GM12875 (cell line): ENCODE measurements at regions not wholly inside any gene's neighbourhood (a gene's known extent, or its start where the extent isn't known, plus 50 kb on each side); places are given as distances from the start of the nearest gene placed in this dataset.

Experiments
- H3K4me3 ChIP-seq: one replicate; pipeline ENCODE4 v1.5.1; 2011; ENCODE audit warnings: low read depth, low read length, control low read depth
- CTCF ChIP-seq: IDR thresholded peaks from 2 replicates; pipeline ENCODE4 v1.5.1; 2011; ENCODE audit warnings: low read depth, mild to moderate bottlenecking, control low read depth, inconsistent platforms, low read length, moderate library complexity, borderline replicate concordance; ENCODE audit not compliant: insufficient read depth

GRCh38 chr1:199310708-199311107 lies 671.9 kb downstream of the PTPRC start:
- no peak overlapping the region for H3K4me3 ChIP-seq
- TF ChIP-seq CTCF = no peak

DNA sequence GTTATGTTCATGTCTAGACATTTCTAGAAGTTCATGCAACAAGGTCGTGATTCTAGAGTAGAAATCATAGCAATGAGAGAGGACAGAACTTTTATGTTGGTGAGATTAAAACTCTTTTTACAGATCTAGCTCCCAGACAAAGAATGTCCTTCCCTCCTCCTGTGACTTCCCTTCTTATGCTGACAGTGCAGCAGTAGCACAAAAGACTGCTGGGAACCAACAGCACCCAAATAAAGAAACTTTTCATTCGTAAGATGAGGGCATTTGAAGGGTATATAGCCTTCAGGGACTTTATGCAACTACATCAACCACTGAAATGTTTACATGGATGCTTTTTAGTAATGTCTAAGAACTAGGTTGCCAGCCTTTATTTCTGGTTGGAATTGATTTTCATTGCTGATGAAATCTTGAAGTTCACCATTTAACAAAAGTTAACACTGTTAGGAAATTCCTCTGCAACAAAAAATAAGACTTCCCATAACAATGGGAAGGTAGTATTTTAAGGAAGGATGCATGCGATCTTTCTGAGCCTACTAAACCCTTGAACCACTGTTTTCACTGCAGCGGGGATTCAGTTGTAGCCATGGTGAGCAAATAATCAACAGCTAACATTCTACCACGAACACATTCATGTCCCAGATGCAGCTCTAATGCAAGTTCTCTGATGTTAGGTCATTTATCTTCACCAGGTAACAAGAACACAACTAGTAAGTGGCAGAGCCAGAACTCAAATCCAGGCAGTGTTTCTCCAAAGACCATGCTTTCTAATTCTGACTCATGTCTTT lies 672.8 kb downstream of the PTPRC start:
- H3K4me3 ChIP-seq = no peak overlapping the region
- no peak for TF ChIP-seq CTCF

DNA sequence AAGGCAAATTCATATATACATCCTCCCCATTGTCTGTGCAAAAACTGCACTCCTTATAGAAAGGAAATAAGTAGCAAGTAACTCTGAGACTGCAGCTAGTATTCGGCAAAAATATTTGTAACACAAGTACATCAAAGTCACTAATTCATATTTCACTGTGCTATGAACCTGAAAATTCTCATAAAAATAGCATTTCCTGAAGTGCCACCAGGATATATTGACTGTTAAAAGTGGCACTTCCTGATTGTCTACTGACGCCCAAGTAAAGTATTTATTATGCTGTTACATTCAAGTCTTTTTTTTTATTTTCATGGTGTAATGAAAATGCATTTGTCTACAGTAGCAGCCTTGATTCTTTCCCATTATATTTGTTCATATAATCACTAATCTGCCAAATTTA lies 673.8 kb downstream of the PTPRC start:
- TF ChIP-seq CTCF = no peak
- H3K4me3 ChIP-seq = no peak overlapping the region

DNA sequence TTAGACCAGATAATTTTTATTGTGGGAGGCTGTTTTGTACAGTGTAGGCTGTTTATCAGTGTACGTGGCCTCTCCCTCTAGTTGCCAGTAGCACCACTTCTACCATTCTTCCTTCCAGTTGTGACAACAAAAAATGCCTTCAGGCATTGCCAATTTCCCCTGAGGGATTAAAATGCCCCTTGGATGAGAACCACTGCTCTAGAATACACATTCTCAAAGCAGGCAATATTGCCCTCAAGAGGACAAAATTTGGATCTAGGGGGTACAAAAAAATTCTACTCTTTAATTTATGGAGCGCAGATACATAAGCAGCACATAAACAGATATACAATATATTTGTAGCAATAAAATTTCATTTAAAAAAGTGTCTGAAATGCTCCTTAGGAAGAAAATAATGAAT lies 674.6 kb downstream of the PTPRC start:
- no peak for TF ChIP-seq CTCF
- no peak overlapping the region for H3K4me3 ChIP-seq

GRCh38 chr1:199319341-199319740 lies 680.5 kb downstream of the PTPRC start:
- no peak overlapping the region for H3K4me3 ChIP-seq
- TF ChIP-seq CTCF = no peak

DNA sequence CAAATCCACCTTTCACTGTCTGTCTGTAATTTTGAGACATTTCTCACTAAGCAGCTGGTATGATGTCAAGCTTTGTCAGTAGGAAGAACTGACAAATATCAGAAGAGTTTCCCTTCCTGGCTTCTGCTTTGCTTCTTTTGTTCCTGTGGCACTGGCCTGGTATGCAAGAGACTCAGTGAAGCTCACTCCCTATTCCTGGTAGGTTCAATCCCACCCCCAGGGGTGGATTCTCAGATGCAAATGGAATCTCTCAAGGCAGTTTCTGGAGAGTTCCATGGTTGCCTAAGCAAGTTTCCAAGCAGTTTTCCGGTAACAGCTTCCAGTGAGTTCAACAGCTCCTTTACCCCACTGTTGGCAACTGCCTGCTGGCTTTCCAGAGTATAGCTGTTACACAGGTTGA lies 683.4 kb downstream of the PTPRC start:
- no peak for TF ChIP-seq CTCF
- H3K4me3 ChIP-seq = no peak overlapping the region

DNA sequence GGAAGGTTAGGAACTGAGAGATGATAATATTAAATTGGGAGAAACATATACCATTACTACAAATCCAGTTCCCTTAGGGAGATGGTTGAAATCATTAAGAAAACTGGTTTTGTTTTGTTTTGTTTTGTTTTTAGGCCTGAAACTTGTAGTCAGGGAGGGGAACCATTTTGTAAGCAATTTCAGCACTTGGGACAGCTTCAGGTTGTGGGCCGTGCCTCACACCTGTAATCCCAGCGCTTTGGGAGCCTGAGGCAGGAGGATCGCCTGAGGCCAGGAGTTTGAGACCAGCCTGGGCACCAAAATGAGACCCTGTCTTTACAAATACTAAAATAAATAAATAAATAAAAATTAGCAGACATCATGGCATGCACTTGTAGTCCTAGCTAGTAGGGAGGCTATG lies 694.3 kb upstream of the NR5A2 start:
- no peak overlapping the region for H3K4me3 ChIP-seq
- no peak for TF ChIP-seq CTCF
